Putamen (tissue), 1 donor: ENCODE measurements at regions not wholly inside any gene's neighbourhood (a gene's known extent, or its start where the extent isn't known, plus 50 kb on each side); places are given as distances from the start of the nearest gene placed in this dataset.
A peak's percentile ranks its signal among the peaks of the same experiment; 100 is the strongest.

Source experiments
- DNase-seq: peaks from one replicate; pipeline ENCODE4 v3.0.0-alpha.2; 2016; ENCODE audit warnings: low spot score

DNA sequence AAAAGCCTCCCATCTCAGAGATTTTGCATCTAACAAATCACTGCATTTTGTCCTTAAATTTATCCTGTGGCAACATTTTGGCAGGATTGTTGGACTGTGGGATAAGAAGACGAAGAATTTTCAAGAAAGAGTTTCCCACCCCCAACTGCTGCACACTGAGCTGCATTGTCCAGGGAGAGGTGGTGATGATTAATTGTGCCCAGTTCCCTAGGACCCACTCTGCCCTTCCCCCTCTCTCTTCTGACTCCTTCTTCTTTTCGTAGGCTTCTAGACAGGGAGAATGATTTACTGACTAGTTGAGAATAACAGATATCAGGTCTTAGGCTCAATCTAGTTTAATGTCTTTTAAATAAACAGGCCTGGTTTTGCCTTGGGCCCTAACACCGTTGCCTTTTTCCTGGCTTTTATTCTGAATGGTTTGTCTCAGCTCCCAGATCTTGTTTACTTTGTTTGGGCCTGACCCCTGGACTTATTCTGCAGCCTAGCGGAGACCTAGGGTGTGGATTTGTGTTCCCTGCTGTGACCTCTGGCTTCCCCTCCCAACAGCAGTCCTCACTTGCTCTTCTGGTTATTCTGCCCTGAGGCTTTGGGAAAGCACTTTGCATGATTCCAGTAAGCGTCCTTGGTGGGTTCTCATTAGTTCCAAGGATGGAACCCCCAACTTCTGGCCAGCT lies 233.3 kb downstream of the INSIG2 start:
- no peak for DNase-seq

DNA sequence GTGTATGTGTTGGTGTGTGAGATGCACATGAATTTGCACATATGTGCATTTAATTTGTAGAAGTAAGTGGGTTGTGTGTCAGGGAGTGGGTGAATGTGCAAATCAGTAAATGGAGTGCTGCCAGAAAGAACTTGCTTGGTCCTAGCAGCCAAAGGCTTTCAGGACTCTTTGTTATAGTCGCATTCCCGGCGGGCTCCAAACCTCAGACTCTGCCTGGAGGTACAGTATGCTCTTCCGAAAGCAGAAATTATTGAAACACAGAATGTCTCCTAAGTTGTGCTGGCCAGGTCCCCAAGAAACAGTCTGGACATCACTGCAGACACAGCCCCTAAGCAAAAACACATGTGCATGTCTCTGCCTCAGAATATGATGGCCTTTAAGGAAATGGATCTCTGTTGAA lies 232.4 kb downstream of the INSIG2 start:
- no peak for DNase-seq

GRCh38 chr2:118320196-118320595 lies 231.9 kb downstream of the INSIG2 start:
- DNase-seq: no peak

- DNase-seq: no peak
These were observed 231.0 kb downstream of the INSIG2 start for GRCh38 chr2:118319271-118319684.

GRCh38 chr2:118315606-118316005 lies 227.3 kb downstream of the INSIG2 start:
- no peak for DNase-seq

DNA sequence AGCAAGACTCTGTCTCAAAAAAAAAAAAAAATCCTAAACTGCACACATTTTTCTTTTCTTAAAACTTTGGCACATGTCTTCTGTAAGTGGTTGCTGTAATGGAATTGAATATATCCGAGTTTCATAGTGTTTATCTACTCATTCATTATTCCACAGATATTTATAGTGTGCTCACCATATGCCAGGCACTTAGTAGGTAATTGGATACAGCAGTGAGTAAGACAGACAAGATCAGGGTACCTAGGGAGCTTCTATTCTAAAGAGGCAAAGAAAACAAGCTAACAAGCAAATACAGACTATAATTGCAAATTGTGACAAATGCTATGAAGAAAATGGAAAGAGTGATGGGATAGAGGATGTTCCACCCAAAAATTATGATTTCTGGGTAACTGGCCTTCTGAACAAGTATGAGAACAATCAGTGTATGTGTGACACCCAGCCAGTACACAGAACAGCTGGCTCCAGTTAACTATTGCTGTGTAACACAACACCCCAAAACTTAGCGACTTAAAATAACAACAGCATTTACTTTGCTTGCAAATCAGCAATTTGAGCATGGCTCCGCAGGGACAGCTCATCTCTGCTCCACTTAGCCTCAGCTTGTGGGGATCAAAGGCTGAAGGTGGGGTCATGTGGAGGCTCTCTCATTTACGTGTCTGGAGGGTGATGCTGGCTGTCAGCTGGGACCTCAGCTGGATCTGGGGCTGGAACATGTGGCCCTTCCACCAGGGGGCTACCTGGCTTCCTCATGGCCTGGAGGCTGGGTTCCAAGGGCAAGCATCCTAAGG lies 224.9 kb downstream of the INSIG2 start:
- DNase-seq: no peak

DNA sequence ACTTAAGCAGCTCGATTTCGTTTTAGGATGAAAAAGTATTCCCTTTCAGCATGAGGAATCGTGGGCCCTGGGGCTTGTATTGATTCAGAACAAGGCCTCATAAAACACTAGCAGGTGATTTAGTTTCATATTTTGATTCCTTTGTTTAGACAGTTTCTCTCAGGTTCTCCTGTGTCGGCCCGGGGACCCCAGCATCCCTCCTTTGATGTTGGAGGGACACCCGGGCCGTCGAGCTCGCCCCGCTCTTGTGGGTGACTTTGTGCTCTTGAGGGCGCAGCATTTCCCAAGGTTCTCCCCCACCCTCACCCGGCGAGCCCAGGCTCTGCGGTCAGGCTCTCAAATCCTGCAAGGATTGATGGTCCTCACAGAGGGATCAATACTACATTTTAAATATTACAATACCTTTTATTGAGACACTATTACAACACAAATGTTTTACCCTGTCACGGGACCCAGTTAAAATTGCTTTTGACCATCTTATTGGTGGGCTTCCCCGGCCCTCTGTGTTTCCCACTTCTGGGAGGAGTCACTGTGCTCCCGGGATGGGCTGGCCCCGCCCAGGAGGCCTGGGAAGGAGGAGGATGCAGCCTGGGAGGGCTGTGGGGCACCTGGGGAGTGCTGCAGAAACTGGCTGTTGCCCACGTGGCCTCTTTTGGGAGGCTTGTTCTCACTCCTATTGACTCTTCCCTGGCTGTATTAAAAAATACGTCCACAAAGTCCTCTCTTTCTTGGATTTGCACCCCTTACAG lies 222.6 kb downstream of the INSIG2 start:
- DNase-seq: no peak

- peak; percentile 46 for DNase-seq
These were observed 221.8 kb downstream of the INSIG2 start for GRCh38 chr2:118309946-118310680.

DNA sequence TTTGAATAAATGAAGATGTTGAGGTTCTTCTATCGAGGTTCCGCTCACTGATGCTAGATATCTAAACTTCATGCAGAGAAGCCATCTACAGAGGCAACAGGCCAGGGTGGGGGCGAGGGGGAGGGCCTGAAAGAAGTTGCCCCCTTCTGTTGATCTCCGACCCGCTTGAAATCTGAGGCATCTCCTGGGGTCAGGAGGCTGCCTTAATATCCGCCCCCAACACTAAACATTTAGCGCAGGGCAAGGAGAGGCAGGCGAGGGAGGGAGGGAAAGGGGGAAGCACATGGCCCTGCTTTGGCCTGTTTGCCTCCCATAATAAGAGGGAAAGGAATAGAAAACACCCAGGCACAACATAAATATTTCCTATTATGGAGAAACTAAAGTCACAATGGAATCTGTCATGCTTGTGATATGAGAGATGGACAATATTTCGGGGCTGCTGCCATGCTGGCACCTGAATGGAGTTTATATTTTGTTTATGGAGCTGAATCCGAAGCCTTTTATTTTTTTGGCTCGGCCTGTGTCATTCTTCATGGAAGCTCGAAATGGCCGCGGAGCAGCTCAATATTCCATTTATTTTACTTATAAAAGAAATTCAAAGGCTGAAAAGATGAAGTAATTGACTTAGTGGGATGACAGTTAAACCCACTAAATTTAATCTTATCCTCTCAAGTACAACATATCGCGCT lies 221.1 kb downstream of the INSIG2 start:
- DNase-seq: no peak

DNA sequence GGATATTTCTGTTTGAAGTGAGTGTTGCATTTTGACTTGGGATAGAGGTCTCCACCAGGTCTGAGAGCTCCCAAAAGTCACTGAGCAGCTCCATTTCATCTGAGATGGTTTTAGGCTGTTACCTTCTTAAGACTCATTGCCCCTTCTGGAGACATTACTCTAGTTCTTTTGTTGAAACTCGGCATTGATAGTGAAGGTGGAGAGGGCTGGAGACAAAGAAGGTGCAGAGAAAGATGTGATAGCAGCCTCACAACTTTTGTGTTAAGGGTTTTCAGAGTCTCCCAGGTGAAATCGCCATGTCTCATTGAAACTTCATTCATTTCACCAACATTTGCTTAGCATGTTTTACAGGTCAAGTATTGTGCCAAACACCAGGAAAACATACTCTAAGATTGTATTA lies 219.6 kb downstream of the INSIG2 start:
- no peak for DNase-seq

GRCh38 chr2:118301248-118301647 lies 213.0 kb downstream of the INSIG2 start:
- no peak for DNase-seq

GRCh38 chr2:118300832-118301231 lies 212.6 kb downstream of the INSIG2 start:
- no peak for DNase-seq

- no peak for DNase-seq
These were observed 208.4 kb downstream of the INSIG2 start for GRCh38 chr2:118296663-118297062.

DNA sequence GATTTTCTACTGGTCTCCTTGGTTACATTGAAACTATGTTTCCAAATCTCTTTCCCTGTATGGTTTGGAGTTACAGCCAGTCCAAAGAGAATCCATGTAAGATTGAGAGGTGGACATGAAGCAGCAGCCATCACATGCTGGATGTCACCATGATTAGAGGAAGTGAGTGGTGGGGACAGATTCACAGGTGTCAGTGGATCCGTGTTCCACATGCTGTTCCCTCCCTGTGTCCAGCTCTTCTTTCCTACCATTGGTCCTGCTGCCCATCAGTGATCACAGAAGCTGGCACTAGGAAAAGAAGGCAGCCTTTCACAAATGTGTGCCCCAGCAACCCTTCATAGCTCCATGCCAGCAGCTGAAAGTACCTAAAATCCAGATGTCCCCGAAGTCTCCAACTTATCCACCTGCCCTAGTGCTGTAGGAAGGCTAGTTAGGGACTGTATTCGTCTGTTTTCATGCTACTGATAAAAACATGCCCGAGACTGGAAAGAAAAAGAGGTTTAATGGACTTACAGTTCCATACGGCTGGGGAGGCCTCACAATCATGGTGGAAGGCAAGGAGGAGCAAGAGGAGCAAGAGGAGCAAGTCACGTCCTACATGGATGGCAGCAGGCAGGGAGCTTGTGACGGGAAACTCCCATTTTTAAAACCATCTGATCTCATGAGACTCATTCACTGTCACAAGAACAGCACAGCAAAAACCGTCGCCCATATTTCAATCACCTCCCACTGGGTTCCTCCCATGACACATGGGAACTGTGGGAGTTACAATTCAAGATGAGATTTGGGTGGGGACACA lies 207.5 kb downstream of the INSIG2 start:
- no peak for DNase-seq

GRCh38 chr2:118294063-118294462 lies 205.8 kb downstream of the INSIG2 start:
- no peak for DNase-seq

DNA sequence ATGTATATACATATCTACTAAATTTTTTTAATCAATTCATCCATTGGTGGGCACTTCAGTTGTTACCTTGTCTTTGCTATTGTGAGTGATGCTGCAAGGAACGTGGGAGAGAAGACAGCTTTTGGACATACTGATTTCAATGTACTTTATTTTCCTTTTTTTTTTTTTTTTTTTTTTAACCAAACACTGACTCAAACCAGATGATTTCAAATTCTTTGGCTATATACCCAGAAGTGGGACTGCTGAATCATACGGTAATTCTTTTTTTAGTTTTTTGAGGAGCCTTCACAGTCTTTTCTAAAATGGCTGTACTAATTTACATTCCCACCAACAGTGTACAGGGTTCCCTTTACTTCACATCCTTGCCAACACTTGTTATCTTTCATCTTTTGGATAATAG lies 204.7 kb downstream of the INSIG2 start:
- DNase-seq: no peak

- DNase-seq: no peak
These were observed 203.1 kb downstream of the INSIG2 start for GRCh38 chr2:118291251-118291880.

DNA sequence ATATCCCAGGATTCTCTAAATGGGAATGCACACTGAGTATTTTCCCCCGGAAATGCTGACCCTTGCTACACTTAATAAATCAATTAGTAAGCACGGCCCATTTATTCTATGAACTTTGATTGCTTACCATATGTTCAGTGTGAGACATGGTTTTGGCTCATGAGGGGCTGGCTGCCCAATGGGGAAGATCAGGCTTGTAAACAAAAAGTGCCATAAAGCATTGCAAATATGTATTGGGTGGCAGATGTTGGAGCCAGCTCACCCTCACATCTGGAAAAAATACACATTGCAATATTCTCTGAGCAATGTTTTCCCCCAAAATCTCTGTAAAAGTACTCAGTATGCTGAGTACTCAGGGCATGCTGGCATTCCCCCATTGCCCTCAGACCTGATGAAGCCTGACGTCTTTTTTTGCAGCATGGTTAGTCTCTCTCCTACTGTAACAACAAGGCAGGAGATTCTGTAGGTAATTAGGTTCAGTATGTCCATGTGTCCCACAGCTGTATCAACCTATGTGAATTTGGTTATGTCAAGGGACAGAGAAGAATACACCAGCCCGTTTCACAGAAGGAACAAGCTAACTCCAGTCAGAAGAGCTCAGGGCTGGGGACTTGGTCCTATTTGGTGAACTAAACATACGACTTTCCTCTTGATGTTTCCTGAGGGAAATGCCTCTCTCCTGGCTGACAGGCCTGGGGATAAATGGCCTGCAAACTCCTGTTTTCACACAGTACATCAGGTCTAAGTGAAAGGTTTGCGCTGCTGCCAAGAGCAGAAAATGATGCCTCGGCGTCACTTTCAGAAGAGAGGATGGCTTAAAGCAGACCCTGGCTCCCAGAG lies 202.4 kb downstream of the INSIG2 start:
- no peak for DNase-seq

DNA sequence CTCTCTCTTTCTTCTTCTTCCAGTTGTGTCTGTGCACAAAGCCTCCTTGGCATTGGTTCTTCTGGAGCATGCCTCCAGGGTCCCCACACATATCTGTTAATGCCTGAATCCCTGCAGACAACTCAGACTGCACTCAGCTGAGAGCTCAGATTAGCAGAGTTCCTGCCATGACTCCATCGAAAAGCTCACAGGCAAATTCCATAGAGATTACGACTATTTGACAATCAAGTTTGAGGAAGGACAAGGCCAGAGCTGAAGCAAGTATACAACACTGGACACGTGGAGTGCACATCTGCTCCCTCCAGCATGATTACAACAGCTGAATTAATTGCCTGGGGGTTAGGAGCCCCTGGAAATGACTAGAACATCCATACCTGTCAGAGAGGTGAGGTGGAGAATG lies 190.7 kb downstream of the INSIG2 start:
- DNase-seq: no peak
